ENCODE measurements at regions not wholly inside any gene's neighbourhood (a gene's known extent, or its start where the extent isn't known, plus 50 kb on each side); places are given as distances from the start of the nearest gene placed in this dataset.

DNA sequence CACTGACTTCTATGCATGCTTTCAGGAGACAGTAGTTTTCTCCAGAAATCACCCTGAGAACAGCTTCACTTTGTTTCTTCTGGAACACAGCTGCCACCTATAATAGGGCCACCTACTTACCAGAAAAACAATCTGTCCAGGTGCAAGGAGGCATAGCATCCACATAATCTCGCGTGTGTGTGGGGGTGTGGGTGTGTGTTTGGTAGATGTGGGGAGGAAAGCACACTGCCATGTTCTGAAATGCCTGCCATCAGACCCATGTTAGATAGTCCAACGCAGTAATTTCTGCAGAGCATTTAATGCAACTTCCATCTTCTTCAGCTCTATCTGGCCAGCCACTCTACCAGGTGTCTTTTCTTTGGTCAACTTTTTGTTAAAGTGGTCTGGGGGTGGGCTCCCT lies 102.9 kb downstream of the ACER2 start:
- DNase-seq (ENCODE audit: low spot score) = no peak

DNA sequence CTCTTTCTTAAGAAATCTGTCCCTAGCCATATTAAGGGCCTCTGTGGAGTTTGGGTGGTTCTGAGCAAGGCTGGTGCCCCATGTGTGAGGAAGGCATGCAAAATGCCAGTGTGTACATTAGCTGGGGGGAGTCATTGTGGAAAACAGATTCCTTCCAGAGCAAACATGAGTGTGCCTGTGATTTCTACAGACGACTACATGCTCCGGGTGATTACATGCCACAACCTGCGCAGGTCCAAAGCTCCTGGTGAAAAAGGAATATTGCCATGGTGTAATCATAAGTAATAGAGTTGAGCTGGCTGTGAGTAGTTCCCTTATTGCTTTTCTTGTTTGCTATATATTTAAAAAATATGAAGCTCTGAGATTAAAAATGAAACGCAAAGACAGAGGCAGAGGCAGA lies 102.1 kb downstream of the ACER2 start:
- no peak for DNase-seq (ENCODE audit: low spot score)
